Neural cell (in vitro differentiated cells): ENCODE measurements at regions not wholly inside any gene's neighbourhood (a gene's known extent, or its start where the extent isn't known, plus 50 kb on each side); places are given as distances from the start of the nearest gene placed in this dataset.

ENCODE experiments used
- CTCF ChIP-seq: fragments of 450-650 bp; IDR thresholded peaks from 2 replicates; pipeline ENCODE4 v1.5.1; 2014; ENCODE audit warnings: antibody characterized with exemption, mild to moderate bottlenecking, moderate library complexity; ENCODE audit not compliant: poor library complexity, severe bottlenecking
- EP300 ChIP-seq: fragments of 450-650 bp; conservative IDR thresholded peaks from 2 replicates; pipeline ENCODE4 v1.6.1; 2014; ENCODE audit warnings: antibody characterized with exemption, mild to moderate bottlenecking, moderate library complexity; ENCODE audit not compliant: poor library complexity, severe bottlenecking
- EZH2 ChIP-seq: fragments of 200-600, 300-800 bp; shearing (Covaris generic), sonication (generic); IDR thresholded peaks from 2 replicates; pipeline ENCODE4 v1.6.1; 2014; ENCODE audit warnings: antibody characterized with exemption, low read length, borderline replicate concordance, mild to moderate bottlenecking; ENCODE audit not compliant: insufficient read depth, poor library complexity, severe bottlenecking
- REST ChIP-seq: IDR thresholded peaks from 2 replicates; pipeline ENCODE4 v1.6.1; 2012; ENCODE audit warnings: borderline replicate concordance
- TAF1 ChIP-seq: IDR thresholded peaks from 2 replicates; pipeline ENCODE4 v1.6.1; 2012; ENCODE audit warnings: low read depth

GRCh38 chr15:77554306-77555080, 78.2 kb downstream of the LINGO1 start:
- TF ChIP-seq CTCF (no peak), EP300 (no peak), REST (no peak), EZH2 (no peak), TAF1 (no peak)
